HG02678 (cell line): ENCODE measurements at regions not wholly inside any gene's neighbourhood (a gene's known extent, or its start where the extent isn't known, plus 50 kb on each side); places are given as distances from the start of the nearest gene placed in this dataset.
"Not testable (repeated sequence)": the region's sequence is repeated elsewhere in the genome, so short reads cannot be mapped to it uniquely, and the experiment has no call there.

ENCODE experiments used
- ATAC-seq: cut with Tn5 transposase; IDR thresholded peaks from one replicate; pipeline ENCODE4 v1.9.1; 2021; ENCODE audit warnings: mild to moderate bottlenecking, moderate library complexity; ENCODE audit not compliant: unreplicated experiment

DNA sequence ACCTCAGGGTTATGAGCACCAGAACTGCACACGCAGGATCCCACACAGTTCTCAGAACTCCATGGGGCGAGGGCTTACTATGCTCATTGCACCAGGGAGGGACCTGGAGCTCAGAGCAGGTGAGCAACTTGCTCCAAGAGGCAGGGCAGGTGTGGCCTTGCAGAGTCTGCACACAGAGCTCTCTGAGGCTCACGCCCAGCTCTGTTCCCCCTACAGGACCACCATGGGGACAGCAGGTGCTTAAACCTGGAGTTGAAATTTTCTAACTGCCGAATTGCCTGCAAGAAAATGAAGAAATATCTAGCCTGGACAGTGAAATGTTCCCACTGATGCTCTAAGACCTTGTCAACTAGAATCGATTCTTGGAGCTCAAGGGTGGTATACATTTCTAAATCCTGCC, 49.9 kb upstream of the MSMB start:
- ATAC-seq = not testable (repeated sequence)

DNA sequence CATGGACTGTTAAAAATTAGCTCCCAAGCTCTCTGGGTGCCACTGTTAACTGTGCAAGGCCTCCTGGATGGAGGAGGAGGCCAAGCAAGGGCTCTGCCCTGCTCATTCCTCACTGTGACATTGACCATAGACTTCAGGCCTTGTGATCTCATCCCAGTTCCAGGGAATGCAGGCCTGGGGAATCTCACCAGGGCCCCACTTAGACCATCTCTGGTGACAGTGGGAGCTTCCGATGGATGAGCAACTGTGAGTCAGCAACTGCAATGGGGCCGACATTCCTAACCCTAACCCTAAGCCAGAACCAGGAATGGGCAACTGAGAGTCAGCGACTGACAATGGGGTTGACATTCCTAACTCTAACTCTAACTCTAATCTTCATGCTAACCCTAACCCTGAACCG, 50.4 kb upstream of the MSMB start:
- ATAC-seq = no peak

DNA sequence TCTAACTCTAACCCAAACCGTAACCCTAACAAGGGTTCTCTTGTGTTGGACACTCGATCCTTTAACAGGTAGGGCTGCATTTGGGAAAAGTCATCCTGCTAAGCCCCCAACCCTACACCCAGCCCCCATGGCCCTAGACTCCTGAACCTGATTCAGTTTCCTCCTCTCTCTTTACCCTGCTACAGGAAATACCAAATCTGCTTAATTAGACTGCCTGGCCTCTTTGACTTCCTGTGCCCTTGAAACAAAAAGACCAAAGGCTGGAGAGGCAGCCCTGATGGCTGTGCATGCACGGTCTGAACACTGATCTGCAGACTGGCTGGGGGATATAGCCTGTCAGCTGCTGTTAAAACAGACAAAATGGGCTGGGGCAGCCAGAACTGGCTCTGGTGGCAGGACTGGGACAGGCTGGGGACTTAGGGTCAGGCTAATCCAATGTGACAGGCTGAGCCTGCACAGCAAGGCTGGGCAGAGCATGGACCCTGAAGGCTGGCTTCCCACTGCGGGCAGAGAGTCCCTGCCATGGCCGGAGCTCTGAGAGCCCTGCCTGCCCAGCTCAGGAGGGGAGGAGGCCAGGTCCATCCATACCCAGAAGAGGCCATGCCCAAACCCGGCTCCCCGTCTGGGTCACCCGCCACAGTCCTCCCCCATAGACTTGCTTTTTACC, 51.0 kb upstream of the MSMB start:
- ATAC-seq = no peak

DNA sequence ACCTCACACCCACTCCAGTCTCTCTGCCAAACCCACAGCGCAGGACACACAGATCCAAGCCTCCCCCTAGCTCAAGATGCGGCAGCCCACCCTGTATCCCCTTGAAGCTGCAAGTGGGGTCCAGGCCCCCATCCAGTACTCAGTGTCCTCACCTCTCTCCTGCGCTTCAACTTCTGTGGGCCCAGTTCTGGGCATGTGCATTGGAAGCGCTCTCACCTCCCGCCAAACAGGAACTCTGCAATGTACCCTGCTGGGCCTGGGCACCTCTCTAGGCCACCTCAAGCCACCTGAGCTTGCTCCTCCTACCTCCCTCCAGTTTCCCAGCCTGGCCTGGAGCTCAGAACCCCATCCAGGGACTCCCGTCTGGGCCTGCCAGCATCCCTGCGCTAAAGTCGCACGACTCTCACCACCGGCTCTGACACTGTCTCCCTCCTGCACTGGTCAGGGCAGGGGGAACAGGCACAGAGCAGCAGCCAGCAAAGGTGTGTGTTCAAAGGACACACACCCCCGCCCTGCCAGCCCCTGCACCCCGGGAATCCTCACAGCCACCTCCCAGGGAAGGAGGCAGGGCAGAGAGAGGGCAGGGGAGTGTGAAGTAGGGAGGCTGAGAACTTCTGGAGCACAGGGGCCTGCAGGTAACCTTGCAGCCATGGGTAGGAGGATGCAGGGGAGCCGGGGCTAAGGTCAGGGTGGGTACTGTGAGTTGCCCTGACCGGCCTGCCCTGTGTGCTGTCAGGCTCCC, 51.7 kb upstream of the MSMB start:
- no peak for ATAC-seq

DNA sequence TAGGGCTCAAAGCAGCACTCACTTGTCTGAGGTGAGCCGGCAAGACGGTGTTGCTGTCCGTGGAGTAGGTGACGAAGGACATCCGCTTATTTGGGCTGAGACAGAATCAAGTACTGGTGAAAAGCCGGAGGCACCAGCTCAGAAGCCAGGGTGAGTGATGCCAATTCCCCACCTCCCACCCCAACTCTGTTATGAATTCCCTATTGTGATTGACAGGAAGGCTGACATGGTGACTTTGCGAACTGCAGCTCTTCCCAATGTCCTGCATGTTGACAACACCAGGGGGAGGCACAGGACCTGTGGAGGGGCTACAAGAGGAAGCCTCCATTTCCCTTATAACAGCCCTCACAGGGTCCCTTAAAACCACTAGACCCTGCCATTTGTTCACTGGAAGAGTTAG, 52.3 kb upstream of the MSMB start:
- no peak for ATAC-seq

DNA sequence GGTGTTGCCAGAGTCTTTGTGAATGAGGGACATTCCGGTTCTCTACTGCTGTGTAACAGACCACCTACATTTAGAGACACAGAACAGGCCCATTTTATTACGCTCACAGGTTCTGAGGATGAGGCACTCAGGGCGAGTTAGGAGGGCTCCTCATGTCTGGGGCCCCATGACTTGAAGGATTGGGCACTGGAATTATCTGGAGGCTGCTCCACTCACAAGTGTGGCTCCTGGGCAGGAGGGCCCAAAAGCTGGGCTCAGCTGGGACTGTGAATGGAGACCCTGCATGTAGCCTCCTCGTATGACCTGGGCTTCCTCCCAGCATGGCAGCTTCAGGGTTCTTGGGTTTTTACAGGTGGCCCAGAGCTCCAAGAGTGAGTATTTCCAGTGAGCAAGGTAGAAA, 52.9 kb upstream of the MSMB start:
- not testable (repeated sequence) for ATAC-seq

DNA sequence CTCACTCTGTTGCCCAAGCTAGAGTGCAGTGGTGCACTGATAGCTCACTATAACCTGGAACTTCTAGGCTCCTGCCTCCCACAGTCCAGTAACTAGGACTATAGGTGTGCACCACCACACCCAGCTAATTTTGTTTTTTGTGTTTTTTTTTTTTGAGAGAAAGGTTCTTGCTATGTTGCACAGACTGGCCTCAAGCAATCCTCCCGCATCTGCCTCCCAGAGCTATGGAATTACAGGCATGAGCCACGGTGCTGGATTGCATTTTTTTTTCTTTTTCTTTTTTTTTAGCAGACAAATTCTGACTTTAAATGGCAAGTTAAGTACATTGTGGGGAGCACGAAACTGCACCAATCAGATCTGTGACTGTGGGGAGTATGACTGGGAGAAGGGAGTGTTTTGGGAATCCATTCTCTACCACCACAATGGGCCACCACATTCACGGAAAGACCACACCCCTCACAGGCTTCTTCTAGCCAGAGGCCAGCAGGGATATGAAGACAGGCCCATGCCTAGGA, 58.1 kb upstream of the MSMB start:
- ATAC-seq = no peak

DNA sequence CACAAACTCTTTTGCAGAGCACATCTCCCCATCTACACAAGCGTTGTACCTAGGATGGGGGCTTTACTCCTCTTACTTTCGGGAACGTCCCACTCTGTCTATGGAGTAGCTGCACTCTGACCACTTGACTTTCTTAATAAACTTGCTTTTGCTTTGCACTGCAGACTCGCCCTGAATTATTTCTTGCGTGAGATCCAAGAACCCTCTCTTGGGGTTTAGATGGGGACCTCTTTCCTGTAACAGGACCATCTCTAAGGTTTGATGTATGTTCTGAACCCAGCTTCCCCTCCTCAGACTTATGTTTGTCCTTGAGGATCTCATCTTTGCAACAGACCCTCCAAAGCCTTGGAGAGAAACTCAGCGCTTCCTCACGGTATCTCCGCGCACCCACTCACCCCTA, 59.3 kb upstream of the MSMB start:
- ATAC-seq = not testable (repeated sequence)

DNA sequence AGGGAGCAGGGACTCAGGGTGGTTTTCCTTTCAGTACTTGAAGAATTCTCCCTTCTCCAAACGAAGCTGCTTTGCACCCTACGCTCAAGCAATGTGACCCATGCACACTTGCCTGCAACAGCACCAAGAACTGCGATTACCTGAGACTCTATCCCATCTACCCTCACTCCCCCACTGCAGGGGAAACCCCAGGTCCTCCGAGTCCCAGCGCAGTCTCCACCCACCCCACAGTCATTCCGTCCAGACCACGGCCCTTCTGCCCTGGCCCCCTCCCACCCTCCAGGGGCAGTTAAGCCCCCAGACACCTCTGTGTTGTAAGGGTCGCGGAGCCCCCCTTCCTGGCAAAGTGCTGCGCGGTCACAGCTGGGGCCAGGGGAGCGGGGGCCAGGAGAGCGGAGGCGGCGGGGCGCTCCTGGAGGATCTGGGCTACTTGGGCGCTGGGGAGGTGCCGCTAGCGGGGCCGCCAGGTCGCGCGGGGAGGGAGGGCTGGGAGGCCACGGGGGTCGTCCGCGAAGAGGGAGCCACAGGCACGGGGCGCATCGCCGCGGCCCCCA, 59.9 kb upstream of the MSMB start:
- peak; percentile 38 for ATAC-seq

DNA sequence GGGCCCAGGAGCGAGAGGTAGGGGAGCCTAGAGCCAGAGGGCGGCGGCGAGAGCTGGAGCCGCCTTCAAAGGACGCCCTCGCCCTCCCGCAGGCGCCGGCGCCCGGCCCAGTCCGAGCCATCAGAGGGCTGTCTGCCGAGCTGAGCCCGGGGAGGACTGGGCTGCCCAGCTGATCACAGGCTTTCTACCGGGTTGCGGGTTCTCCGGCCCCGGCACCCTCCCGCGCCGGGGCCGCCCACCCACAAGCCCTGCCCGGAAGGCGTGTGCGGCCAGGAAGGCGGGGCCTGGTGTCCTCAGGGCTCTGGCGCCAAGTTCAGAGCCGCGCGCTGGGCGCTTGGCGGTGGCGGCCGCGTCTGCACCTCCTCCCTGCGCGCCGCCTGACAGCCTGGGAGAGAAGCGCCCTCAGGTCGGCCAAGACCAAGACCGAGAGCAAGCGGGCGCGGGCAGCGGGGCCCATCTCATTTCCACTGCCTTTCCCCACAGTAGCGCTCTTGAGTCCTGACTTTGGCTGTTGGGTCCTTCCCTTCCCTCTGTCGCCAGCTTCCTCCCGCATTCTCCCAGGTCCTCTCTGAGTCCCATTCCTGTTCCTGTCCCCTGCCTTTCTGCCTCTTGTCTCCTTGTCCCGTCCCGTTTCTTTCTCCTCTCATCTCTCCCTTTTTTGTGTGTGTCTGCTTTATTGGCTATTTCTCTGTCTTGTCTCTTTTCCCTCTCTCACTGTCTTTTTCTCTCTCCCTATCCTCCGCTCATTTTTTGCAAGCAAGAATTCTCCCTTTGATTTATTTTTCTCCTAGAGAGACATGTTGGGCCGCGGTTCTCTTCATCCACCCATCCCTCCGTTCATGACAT, 60.6 kb upstream of the MSMB start:
- ATAC-seq = peak; percentile 93

DNA sequence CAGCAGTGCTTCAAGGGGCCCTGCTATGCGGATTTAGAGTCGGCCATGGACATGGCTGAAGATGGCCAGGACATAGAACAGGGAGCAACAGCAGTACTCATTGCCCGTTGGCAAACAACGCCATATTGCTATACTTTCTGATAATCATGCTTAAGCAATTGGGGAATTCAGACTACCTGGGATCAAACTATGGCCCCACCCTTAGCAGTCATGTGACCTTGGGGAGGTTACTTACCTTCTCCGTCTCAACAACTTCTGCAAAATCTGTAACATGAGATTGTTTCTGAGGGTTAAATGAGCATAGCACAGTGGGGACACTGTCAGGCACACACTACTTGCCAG, 62.1 kb upstream of the MSMB start:
- ATAC-seq = not testable (repeated sequence)

DNA sequence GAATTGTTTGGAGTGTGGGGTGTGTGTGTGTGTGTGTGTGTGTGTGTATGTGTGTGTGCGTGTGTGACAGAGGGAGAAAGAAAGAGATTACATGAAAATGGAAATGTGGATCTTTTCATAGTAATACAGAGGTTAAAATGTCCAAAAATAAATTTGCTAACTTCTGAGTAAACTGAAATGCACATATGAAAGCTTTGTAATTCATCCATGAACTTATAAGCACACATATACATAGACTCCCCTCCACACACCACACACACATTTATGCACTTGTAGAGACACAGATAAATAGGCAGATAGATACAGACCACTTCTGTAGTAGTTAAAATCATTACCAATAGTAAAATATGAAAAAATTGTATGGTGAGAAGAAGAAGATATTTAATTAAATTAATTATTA, 108.2 kb upstream of the MSMB start:
- not testable (repeated sequence) for ATAC-seq

DNA sequence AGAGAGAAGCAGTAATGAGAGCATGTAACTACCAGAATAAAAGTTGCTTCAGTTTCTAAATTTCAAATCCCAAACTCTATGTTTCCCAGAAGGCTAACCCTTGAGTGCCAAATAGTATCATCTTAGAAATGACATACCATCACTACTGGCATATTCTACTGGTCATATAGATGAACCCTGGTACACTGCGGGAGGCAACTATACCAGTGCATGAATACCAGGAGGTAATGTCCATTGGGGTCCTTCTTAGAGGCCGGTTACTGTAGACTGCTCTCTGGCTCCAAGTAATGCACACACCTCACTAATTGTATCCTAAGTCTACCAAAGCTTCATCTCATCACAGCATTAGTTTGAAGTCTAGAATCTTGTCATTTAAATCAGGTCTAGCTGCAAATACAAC, 108.6 kb upstream of the MSMB start:
- ATAC-seq = not testable (repeated sequence)

DNA sequence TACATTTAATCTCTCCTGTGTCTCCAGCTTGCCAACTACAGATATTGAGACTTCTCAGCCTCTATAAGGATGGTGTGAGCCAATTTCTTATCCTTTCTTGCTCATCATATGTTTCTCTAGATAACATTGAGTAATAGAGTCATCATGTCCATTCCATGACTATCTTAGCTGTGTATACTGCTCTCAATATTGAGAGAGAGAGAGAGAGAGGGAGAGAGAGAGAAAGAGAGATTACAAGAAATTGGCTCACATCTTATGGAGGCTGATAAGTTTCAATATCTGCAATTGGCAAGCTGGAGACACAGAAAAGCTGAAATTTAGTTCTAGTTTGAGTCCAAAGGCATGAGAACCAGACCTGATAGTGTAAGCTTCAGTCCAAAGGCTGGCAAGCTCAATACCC, 110.8 kb upstream of the MSMB start:
- not testable (repeated sequence) for ATAC-seq

DNA sequence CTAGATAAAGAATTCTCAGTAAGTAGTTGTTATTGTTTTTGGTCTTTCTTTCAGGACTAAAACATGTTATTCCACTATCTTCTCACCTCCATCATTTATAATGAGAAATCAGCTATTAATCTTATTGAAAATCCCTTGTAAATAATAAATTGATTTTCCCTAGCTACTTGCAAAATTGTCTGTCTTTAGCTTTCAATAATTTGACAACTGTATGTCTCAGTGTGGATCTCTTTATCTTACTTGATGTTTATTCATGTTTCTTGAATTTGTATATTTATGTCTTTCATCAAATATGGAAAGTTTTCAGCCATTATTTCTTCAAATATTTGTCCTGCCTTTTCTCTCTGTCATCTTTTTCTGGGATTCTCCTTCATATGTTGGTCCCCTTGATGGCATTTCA, 117.1 kb upstream of the ANTXRL start:
- no peak for ATAC-seq

DNA sequence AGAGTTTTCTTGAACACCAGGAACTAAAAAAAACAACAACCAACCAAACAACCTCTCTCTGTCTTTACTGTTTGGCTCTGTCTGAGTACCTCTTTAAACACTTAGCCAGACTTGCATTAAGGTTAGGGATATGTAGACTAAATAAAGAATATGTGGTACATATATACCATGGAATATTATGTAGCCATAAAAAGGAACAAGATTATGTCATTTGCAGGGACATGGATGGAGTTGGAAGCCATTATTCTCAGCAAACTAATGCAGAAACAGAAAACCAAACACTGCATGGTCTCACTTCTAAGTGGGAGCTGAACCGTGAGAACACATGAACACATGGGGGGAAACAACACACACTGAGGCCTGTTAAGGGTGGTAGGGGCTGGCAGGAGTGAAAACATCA, 116.0 kb upstream of the ANTXRL start:
- no peak for ATAC-seq

DNA sequence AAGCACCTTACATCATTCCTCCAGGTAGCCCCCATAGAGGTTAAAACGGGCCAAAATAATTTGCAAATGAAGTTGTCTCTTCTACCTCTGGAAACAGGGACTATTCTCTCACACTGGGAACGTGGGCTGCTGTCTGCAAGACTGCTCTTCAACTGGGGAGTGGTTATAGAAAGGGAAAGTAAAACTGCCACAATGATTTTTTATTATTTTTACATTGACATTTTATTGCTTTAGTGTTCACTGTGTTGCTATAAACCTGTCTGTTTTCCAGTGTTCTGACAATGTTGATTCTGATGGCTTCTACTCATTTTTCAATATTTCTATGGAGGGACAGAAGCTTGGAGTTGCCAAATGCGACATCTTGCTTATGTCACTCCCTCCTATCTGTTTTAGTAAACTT, 115.1 kb upstream of the ANTXRL start:
- ATAC-seq = no peak

DNA sequence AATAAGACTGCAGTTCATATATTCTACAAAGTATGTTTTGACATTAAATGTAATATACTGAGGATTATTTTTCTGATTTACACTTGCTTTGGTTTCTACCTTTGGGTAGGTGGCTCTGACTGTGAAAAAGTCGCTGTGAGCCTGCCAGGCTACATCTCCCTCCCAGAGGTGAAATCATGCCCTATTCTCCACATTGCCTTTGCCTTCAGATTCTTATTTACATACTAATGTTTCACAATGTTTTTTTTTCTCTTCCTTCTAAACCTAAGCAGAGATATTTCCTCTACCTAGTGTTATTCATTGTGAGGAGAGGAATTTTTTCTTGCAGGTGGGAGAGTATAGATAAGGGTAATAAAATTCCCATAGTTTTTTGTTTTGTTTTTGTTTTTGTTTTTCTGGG, 111.5 kb upstream of the ANTXRL start:
- no peak for ATAC-seq

DNA sequence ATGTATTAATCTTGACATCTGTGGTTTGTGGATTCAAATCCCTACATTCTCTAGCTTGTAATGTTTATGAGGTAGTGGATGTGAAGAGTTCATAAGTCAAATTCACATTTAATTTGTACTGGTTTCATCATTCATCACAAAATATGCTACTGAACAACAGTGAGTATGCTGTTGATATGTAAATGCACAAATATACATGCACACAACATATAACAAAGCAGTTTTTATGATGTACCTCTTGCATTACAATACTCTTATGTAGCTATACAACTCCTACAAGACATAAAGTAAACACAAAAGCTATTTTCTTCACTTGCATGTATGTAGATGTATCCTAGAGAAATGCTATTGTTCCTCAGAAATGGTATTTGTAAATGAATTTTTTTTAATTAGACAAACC, 111.0 kb upstream of the ANTXRL start:
- no peak for ATAC-seq

DNA sequence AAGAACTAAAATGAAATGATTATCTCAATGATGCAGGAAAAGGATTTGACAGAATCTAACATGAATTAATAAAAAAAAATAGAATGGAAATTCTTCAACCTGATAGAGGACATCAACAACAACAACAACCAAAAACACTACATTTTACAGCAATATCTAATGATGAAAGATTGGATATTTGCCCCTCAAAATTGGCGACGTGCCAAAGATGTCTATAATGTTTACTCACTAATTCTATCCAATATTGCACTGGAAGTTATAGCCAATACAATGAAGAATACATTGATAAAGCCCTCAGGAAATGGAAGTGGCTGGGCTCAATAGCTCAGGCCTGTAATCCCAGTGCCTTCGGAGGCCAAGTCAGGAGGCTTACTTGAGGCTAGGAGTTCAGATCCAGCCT, 99.4 kb upstream of the ANTXRL start:
- ATAC-seq = not testable (repeated sequence)

DNA sequence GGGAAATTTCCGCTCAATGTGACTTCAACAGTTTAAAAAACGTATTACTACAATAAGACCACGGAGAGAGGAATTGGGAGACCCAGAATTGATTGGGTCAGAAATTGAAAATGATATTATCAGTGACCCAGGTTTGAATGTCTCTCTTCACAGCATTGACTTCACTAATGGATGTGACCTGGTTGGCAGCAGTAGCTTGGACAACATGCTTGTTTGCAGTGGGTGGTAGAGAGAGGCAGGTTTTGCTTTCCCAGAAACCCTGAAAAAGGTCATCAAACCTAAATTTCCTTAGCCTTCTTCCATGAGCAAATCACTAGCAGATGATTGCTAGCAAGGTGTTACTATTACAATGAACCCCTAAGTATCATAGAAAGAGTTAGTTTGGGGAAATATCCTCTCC, 89.7 kb upstream of the ANTXRL start:
- ATAC-seq = no peak
